H1 (cell line): ENCODE measurements at regions not wholly inside any gene's neighbourhood (a gene's known extent, or its start where the extent isn't known, plus 50 kb on each side); places are given as distances from the start of the nearest gene placed in this dataset.

Source experiments
- CTCF ChIA-PET: fragments of 300-600 bp; sonication (Branson Sonifier 250); formaldehyde crosslinking; loops from one replicate; lab custom pipeline; 2021; ENCODE audit not compliant: partially characterized antibody; lab: Charles Lee
- POLR2A ChIA-PET: fragments of 300-600 bp; sonication (Branson Sonifier 250); formaldehyde crosslinking; loops from one replicate; lab custom pipeline; 2021; ENCODE audit warnings: inconsistent platforms; ENCODE audit not compliant: partially characterized antibody; lab: Charles Lee
- DNase-seq, 2 experiments: peaks; one replicate each; pipeline versions ENCODE4 v3.0.0 to v3.0.0-alpha.2; 2010 to 2022; ENCODE audit warnings: low spot score in 2 of 2, low read depth in 1 of 2, mixed read lengths in 1 of 2
- FAIRE-seq: peaks from 2 replicates; lab custom pipeline; 2011; peaks lifted over from hg19 to GRCh38; lab: Jason Lieb, UNC
- H2AFZ ChIP-seq: 2 replicates; pipeline ENCODE4 v1.8.1; 2012; ENCODE audit warnings: low read length, inconsistent platforms
- H2AK5ac ChIP-seq: 2 replicates; pipeline ENCODE4 v1.6.1; 2013; ENCODE audit warnings: low read depth, low read length
- H2BK120ac ChIP-seq: replicated peaks from 2 replicates; pipeline ENCODE3; 2013; ENCODE audit warnings: low read depth, low read length, inconsistent platforms
- H2BK12ac ChIP-seq: 2 replicates; pipeline ENCODE4 v1.6.1; 2013; ENCODE audit warnings: low read depth, low read length
- H2BK15ac ChIP-seq: 2 replicates; pipeline ENCODE4 v1.6.1; 2013; ENCODE audit warnings: low read length
- H2BK20ac ChIP-seq: 2 replicates; pipeline ENCODE4 v1.6.1; 2013; ENCODE audit warnings: low read length
- H2BK5ac ChIP-seq: 2 replicates; pipeline ENCODE4 v1.6.1; 2013; ENCODE audit warnings: low read depth, low read length
- H3K14ac ChIP-seq: 2 replicates; pipeline ENCODE4 v1.6.1; 2013; ENCODE audit warnings: inconsistent platforms; ENCODE audit not compliant: insufficient read length
- H3K18ac ChIP-seq: 2 replicates; pipeline ENCODE4 v1.6.1; 2013; ENCODE audit warnings: low read length; ENCODE audit errors: extremely low read depth
- H3K23ac ChIP-seq: 2 replicates; pipeline ENCODE4 v1.6.1; 2013; ENCODE audit warnings: inconsistent platforms; ENCODE audit not compliant: insufficient read length
- H3K23me2 ChIP-seq: 2 replicates; pipeline ENCODE4 v1.6.1; 2013; ENCODE audit warnings: low read depth, low read length
- H3K27ac ChIP-seq: 2 replicates; pipeline ENCODE4 v1.6.1; 2011; ENCODE audit warnings: low read depth, low read length, inconsistent platforms
- H3K27me3 ChIP-seq, 4 experiments: replicated peaks in 1 of 4; 1 replicate in 1 of 4; 2 replicates in 3 of 4; pipeline versions ENCODE4 v1.6.1 to v1.8.1; 2011 to 2013; ENCODE audit warnings: low read length in 3 of 4, mild to moderate bottlenecking in 3 of 4, inconsistent platforms in 2 of 4, mixed read lengths in 2 of 4, moderate library complexity in 1 of 4; ENCODE audit not compliant: control insufficient read depth in 3 of 4, insufficient read depth in 3 of 4; ENCODE audit errors: extremely low read depth in 1 of 4
- H3K36me3 ChIP-seq, 4 experiments: 2 replicates each; pipeline versions ENCODE4 v1.6.1 to v1.8.1; 2011 to 2013; ENCODE audit warnings: mild to moderate bottlenecking in 4 of 4, low read length in 3 of 4, moderate library complexity in 2 of 4, control low read depth in 1 of 4, inconsistent platforms in 1 of 4; ENCODE audit not compliant: insufficient read depth in 4 of 4, control insufficient read depth in 2 of 4
- H3K4ac ChIP-seq: replicated peaks from 2 replicates; pipeline ENCODE3; 2013; ENCODE audit warnings: low read length, low read depth, mixed read lengths, inconsistent platforms; ENCODE audit not compliant: insufficient read length
- H3K4me1 ChIP-seq, 4 experiments: replicated peaks in 1 of 4; 1 replicate in 1 of 4; 2 replicates in 3 of 4; pipeline versions ENCODE4 v1.6.1 to v1.8.1; 2011 to 2013; ENCODE audit warnings: low read length in 3 of 4, inconsistent platforms in 2 of 4, mixed read lengths in 1 of 4; ENCODE audit not compliant: insufficient read depth in 4 of 4, control insufficient read depth in 3 of 4
- H3K4me2 ChIP-seq, 2 experiments: 2 replicates each; pipeline versions ENCODE4 v1.6.1 to v1.8.1; 2011 to 2013; ENCODE audit warnings: low read depth in 2 of 2, low read length in 2 of 2, control low read depth in 1 of 2, inconsistent platforms in 1 of 2, mild to moderate bottlenecking in 1 of 2; ENCODE audit not compliant: insufficient read depth in 1 of 2
- H3K4me3 ChIP-seq, 4 experiments: fragments of 200-600, 300-600 bp in 1 of 4; sonication (generic), shearing (Covaris generic), sonication (Bioruptor Twin) in 1 of 4; 2 replicates each; pipeline versions ENCODE4 v1.5.1 to v1.8.1; 2011 to 2016; ENCODE audit warnings: low read length in 4 of 4, low read depth in 3 of 4, control low read depth in 2 of 4, inconsistent platforms in 2 of 4, mild to moderate bottlenecking in 2 of 4, mixed read lengths in 1 of 4, moderate library complexity in 1 of 4; ENCODE audit not compliant: insufficient read depth in 2 of 4; ENCODE audit errors: extremely low read depth in 1 of 4
- H3K56ac ChIP-seq: replicated peaks from 2 replicates; pipeline ENCODE3; 2013; ENCODE audit warnings: low read depth, mild to moderate bottlenecking, mixed read lengths, low read length, inconsistent platforms; ENCODE audit not compliant: insufficient read length
- H3K79me1 ChIP-seq: 2 replicates; pipeline ENCODE4 v1.6.1; 2013; ENCODE audit warnings: low read depth, low read length, control low read depth
- H3K79me2 ChIP-seq, 2 experiments: 2 replicates each; pipeline versions ENCODE4 v1.6.1 to v1.8.1; 2012 to 2013; ENCODE audit warnings: low read length in 2 of 2, mild to moderate bottlenecking in 2 of 2, inconsistent platforms in 1 of 2; ENCODE audit not compliant: insufficient read depth in 2 of 2, control insufficient read depth in 1 of 2
- H3K9ac ChIP-seq, 4 experiments: replicated peaks in 1 of 4; 1 replicate in 1 of 4; 2 replicates in 3 of 4; pipeline versions ENCODE4 v1.6.1 to v1.8.1; 2011 to 2013; ENCODE audit warnings: low read depth in 3 of 4, low read length in 3 of 4, control low read depth in 2 of 4, mild to moderate bottlenecking in 2 of 4, moderate library complexity in 2 of 4, inconsistent platforms in 1 of 4; ENCODE audit errors: extremely low read depth in 1 of 4
- H3K9me3 ChIP-seq, 2 experiments: 2 replicates each; pipeline versions ENCODE4 v1.6.1 to v1.8.1; 2012 to 2013; ENCODE audit warnings: mild to moderate bottlenecking in 2 of 2, moderate library complexity in 2 of 2, control low read depth in 1 of 2, inconsistent platforms in 1 of 2, low read depth in 1 of 2, low read length in 1 of 2, mixed read lengths in 1 of 2; ENCODE audit not compliant: insufficient read depth in 2 of 2
- H4K20me1 ChIP-seq, 2 experiments: replicated peaks in 1 of 2; 2 replicates each; pipeline versions ENCODE3 to v1.8.1; 2011 to 2013; ENCODE audit warnings: inconsistent platforms in 2 of 2, low read length in 2 of 2, mild to moderate bottlenecking in 1 of 2; ENCODE audit not compliant: insufficient read depth in 2 of 2, control insufficient read depth in 1 of 2
- H4K5ac ChIP-seq: 2 replicates; pipeline ENCODE4 v1.6.1; 2013; ENCODE audit warnings: low read length, low read depth, mixed read lengths, inconsistent platforms; ENCODE audit not compliant: insufficient read length
- H4K8ac ChIP-seq: 2 replicates; pipeline ENCODE4 v1.8.0; 2013; ENCODE audit warnings: mild to moderate bottlenecking, moderate library complexity, low read length, inconsistent platforms; ENCODE audit not compliant: insufficient read depth; ENCODE audit errors: extremely low read depth
- H4K91ac ChIP-seq: replicated peaks from 2 replicates; pipeline ENCODE3; 2013; ENCODE audit warnings: low read length, mixed read lengths, inconsistent platforms; ENCODE audit not compliant: insufficient read length
- SRF ChIP-seq: IDR thresholded peaks from 2 replicates; pipeline ENCODE4 v1.6.1; 2011; ENCODE audit warnings: mild to moderate bottlenecking, low read depth, low read length, moderate library complexity
- WGBS, 2 experiments: shearing (Covaris generic) in 1 of 2; methylation state at CpG; one replicate each; pipeline versions ENCODE4 v1.1.6 to v1.1.7; 2013 to 2015; ENCODE audit warnings: low lambda C conversion rate in 2 of 2, mixed read lengths in 2 of 2, inconsistent platforms in 1 of 2, low coverage in 1 of 2, missing lambda C conversion rate in 1 of 2; ENCODE audit not compliant: insufficient replicate concordance in 2 of 2, insufficient coverage in 1 of 2, insufficient read length in 1 of 2; ENCODE audit errors: extremely low coverage in 1 of 2, missing lambda C conversion rate in 1 of 2; 5-methylcytosine and 5-hydroxymethylcytosine counted together

DNA sequence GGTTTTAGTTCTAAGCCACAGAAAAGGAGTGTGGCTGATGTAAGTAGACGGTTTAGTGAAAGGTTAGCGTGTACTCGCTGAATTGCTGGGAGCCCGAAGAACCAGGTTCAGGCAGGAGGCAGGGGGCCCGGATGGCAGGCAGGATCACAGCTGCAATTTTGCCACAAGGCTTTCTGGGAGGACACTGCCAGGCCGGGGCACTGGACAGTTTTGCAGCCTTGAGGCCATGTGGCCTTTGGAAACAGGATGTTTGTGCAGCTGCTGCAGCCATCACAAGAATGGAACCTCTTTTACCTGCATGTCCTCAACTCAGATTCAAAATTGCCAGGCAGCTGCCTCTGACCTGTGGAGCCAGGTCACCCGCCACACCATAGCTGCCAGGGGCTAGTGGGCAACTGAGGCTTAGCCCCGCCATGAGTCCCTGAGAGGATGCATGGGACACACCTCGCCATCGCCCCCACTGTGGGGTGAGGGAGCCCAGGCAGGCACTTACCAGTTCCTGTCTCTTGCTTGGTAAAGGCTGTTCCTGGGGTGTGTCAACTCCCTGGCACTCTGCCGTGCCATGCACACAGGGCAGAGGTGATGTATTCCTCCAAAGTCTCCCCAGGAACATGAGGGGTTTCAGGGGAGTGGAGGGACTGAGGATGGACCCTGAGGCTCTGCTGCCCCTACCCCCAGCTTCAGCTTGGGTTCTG, 188.6 kb downstream of the RPS24 start:
- Histone ChIP-seq H3K9me3 (no peaks in the 10 kb centered on the region), H4K5ac (no peak overlapping the region), H4K8ac (no peak overlapping the region), H3K79me1 (no peaks in the 10 kb centered on the region), H3K14ac (no peak overlapping the region), H3K4ac (no peak overlapping the region), H4K20me1 (no peaks in the 10 kb centered on the region), H3K79me2 (no peaks in the 10 kb centered on the region), H3K27me3 (no peaks in the 10 kb centered on the region), H2BK12ac (no peak overlapping the region), H2AFZ (no peak overlapping the region), H4K91ac (no peak overlapping the region), H3K23ac (no peak overlapping the region), H2BK120ac (no peak overlapping the region), H3K36me3 (no peaks in the 10 kb centered on the region), H2AK5ac (no peak overlapping the region), H3K4me2 (no peak overlapping the region), H3K56ac (no peak overlapping the region), H3K23me2 (peaks cover 3% of the 10 kb centered on the region; the same call in 1 of the 2 replicates), H3K9ac (no peak overlapping the region), H3K27ac (no peak overlapping the region), H3K18ac (no peak overlapping the region), H3K4me3 (no peak overlapping the region), H2BK15ac (no peak overlapping the region), H3K4me1 (no peaks in the 10 kb centered on the region), H2BK5ac (no peak overlapping the region), H2BK20ac (no peak overlapping the region)
- DNase-seq, result no peak
- 89% methylated on average over 11 of the region's 11 CpGs; no CpG with 5 or more reads in 1 of the 2 experiments for WGBS, 2 experiments
- CTCF ChIA-PET, result interaction anchor here (0.9 to 6.7 kb wide), 2 partner anchors 8 to 13 kb away, joined by 3 to 60 read pairs; no protein-coding TSS in a partner anchor
- no peak for FAIRE-seq
- POLR2A ChIA-PET, result no interaction called here
- TF ChIP-seq SRF, result no peak
